Chondrocyte (in vitro differentiated cells): ENCODE measurements at regions not wholly inside any gene's neighbourhood (a gene's known extent, or its start where the extent isn't known, plus 50 kb on each side); places are given as distances from the start of the nearest gene placed in this dataset.

Experiments used
- DNase-seq: peaks from one replicate; pipeline ENCODE4 v3.0.0; 2021; ENCODE audit warnings: mixed read lengths, low spot score
- H3K27ac Mint-ChIP-seq: one replicate; pipeline ENCODE4 v1.8.0; 2021; ENCODE audit warnings: mild to moderate bottlenecking, moderate library complexity, mixed read lengths; ENCODE audit not compliant: unreplicated experiment
- H3K27me3 Mint-ChIP-seq: 2 replicates; pipeline ENCODE4 v1.8.0; 2021; ENCODE audit warnings: low read depth, mixed read lengths
- H3K36me3 Mint-ChIP-seq: 2 replicates; pipeline ENCODE4 v1.8.0; 2021; ENCODE audit warnings: low read depth, mixed read lengths
- H3K4me1 Mint-ChIP-seq: 2 replicates; pipeline ENCODE4 v1.8.0; 2021; ENCODE audit warnings: low read depth, mild to moderate bottlenecking, mixed read lengths
- H3K4me3 Mint-ChIP-seq: one replicate; pipeline ENCODE4 v1.8.0; 2021; ENCODE audit warnings: mild to moderate bottlenecking, moderate library complexity, mixed read lengths; ENCODE audit not compliant: unreplicated experiment
- H3K9me3 Mint-ChIP-seq: 2 replicates; pipeline ENCODE4 v1.8.0; 2021; ENCODE audit warnings: low read depth, mixed read lengths
- CTCF ChIP-seq: fragments of 200-600 bp; sonication (generic); IDR thresholded peaks from 2 replicates; pipeline ENCODE4 v1.5.0; 2021; ENCODE audit warnings: antibody characterized with exemption, mild to moderate bottlenecking, moderate library complexity

- Mint-ChIP-seq H3K4me1 (peaks cover 10% of the 10 kb centered on the region), H3K4me3 (no peak overlapping the region), H3K27me3 (peaks cover 41% of the 10 kb centered on the region), H3K36me3 (no peaks in the 10 kb centered on the region), H3K9me3 (no peaks in the 10 kb centered on the region), H3K27ac (no peak overlapping the region)
- TF ChIP-seq CTCF: no peak
- DNase-seq: no peak
Observed at GRCh38 chr20:48154040-48154765, 368.9 kb upstream of the SULF2 start.

- TF ChIP-seq CTCF: no peak
- Mint-ChIP-seq H3K27ac (no peak overlapping the region), H3K27me3 (peaks cover 37% of the 10 kb centered on the region), H3K36me3 (no peaks in the 10 kb centered on the region), H3K9me3 (no peaks in the 10 kb centered on the region), H3K4me3 (no peak overlapping the region), H3K4me1 (peaks cover 10% of the 10 kb centered on the region)
- no peak for DNase-seq
Observed at GRCh38 chr20:48153523-48153922, 368.2 kb upstream of the SULF2 start.

- Mint-ChIP-seq H3K36me3 (no peaks in the 10 kb centered on the region), H3K27me3 (peaks cover 35% of the 10 kb centered on the region), H3K27ac (no peak overlapping the region), H3K4me3 (no peak overlapping the region), H3K4me1 (peaks cover 7% of the 10 kb centered on the region), H3K9me3 (no peaks in the 10 kb centered on the region)
- DNase-seq: no peak
- no peak for TF ChIP-seq CTCF
Observed at GRCh38 chr20:48153103-48153502, 367.8 kb upstream of the SULF2 start.

GRCh38 chr20:48150568-48150967 is 365.3 kb upstream of the SULF2 start:
- TF ChIP-seq CTCF: no peak
- Mint-ChIP-seq H3K36me3 (no peaks in the 10 kb centered on the region), H3K27ac (no peak overlapping the region), H3K27me3 (peaks cover 37% of the 10 kb centered on the region), H3K4me1 (no peaks in the 10 kb centered on the region), H3K4me3 (no peak overlapping the region), H3K9me3 (no peaks in the 10 kb centered on the region)
- no peak for DNase-seq

- H3K36me3 Mint-ChIP-seq: no peaks in the 10 kb centered on the region
- no peak overlapping the region for H3K4me3 Mint-ChIP-seq
- H3K9me3 Mint-ChIP-seq: no peaks in the 10 kb centered on the region
Observed at GRCh38 chr20:48149902-48150301, 364.6 kb upstream of the SULF2 start.

More at GRCh38 chr20:48149902-48150301, 364.6 kb upstream of the SULF2 start:
- no peaks in the 10 kb centered on the region for H3K4me1 Mint-ChIP-seq
- peaks cover 39% of the 10 kb centered on the region for H3K27me3 Mint-ChIP-seq
- TF ChIP-seq CTCF: no peak
- H3K27ac Mint-ChIP-seq: no peak overlapping the region
- DNase-seq: no peak
